Transverse colon (tissue), 4 donors: ENCODE measurements at regions not wholly inside any gene's neighbourhood (a gene's known extent, or its start where the extent isn't known, plus 50 kb on each side); places are given as distances from the start of the nearest gene placed in this dataset.

ENCODE experiments used
- POLR2A ChIP-seq: fragments of 450-650 bp; IDR thresholded peaks from one replicate; pipeline ENCODE4 v1.6.1; 2016; ENCODE audit warnings: antibody characterized with exemption, mild to moderate bottlenecking, moderate library complexity
- POLR2AphosphoS5 ChIP-seq, 3 donors: sonication (generic); formaldehyde crosslinking; IDR thresholded peaks; one replicate each; pipeline ENCODE4 v1.6.1; 2016; ENCODE audit warnings: antibody characterized with exemption in 3 of 3
- TF ChIP-seq, protein P1 (sequence below), 5 experiments: fragments of 200-600 bp in 3 of 5; fragments of 450-650 bp in 2 of 5; sonication (generic) in 3 of 5; IDR thresholded peaks; 1 replicate in 2 of 5; 2 replicates in 3 of 5; pipeline ENCODE4 v1.5.1; 2016 to 2017; ENCODE audit warnings: antibody characterized with exemption in 5 of 5, inconsistent platforms in 3 of 5, mild to moderate bottlenecking in 2 of 5, moderate library complexity in 1 of 5

- no peak for TF ChIP-seq POLR2A
- TF ChIP-seq, protein P1, sequence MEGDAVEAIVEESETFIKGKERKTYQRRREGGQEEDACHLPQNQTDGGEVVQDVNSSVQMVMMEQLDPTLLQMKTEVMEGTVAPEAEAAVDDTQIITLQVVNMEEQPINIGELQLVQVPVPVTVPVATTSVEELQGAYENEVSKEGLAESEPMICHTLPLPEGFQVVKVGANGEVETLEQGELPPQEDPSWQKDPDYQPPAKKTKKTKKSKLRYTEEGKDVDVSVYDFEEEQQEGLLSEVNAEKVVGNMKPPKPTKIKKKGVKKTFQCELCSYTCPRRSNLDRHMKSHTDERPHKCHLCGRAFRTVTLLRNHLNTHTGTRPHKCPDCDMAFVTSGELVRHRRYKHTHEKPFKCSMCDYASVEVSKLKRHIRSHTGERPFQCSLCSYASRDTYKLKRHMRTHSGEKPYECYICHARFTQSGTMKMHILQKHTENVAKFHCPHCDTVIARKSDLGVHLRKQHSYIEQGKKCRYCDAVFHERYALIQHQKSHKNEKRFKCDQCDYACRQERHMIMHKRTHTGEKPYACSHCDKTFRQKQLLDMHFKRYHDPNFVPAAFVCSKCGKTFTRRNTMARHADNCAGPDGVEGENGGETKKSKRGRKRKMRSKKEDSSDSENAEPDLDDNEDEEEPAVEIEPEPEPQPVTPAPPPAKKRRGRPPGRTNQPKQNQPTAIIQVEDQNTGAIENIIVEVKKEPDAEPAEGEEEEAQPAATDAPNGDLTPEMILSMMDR (IDR thresholded peaks at IDR 0.05), result no peak
- TF ChIP-seq POLR2AphosphoS5 (IDR thresholded peaks at IDR 0.05), result no peak
These were observed 50.3 kb upstream of the BRD7 start for GRCh38 chr16:50419116-50419515.
